GM23338 (cell line): ENCODE measurements at regions not wholly inside any gene's neighbourhood (a gene's known extent, or its start where the extent isn't known, plus 50 kb on each side); places are given as distances from the start of the nearest gene placed in this dataset.

Experiments
- ATAC-seq: fragments of 200-7000 bp; cut with Tn5 transposase; 3 replicates; pipeline ENCODE4 v1.9.1; 2020
- DNase-seq: peaks from one replicate; pipeline ENCODE4 v3.0.0-alpha.2; 2015; ENCODE audit warnings: low spot score
- H2AFZ ChIP-seq: fragments of 200-600 bp; sonication (generic); 2 replicates; pipeline ENCODE4 v1.8.0; 2016; ENCODE audit warnings: antibody characterized with exemption, mild to moderate bottlenecking, moderate library complexity
- H3F3A ChIP-seq: fragments of 200-600 bp; sonication (generic); replicated peaks from 2 replicates; pipeline ENCODE4 v1.8.0; 2017; ENCODE audit warnings: antibody characterized with exemption, mixed run types, low read depth
- H3K27ac ChIP-seq: fragments of 200-600 bp; sonication (generic); 2 replicates; pipeline ENCODE4 v1.6.1; 2016; ENCODE audit warnings: low read depth
- H3K27me3 ChIP-seq: fragments of 200-600 bp; sonication (generic); 2 replicates; pipeline ENCODE4 v1.8.0; 2016; ENCODE audit warnings: mild to moderate bottlenecking, mixed run types, moderate library complexity; ENCODE audit not compliant: insufficient read depth
- H3K36me3 ChIP-seq: fragments of 200-600 bp; sonication (generic); 2 replicates; pipeline ENCODE4 v1.8.0; 2016; ENCODE audit warnings: mild to moderate bottlenecking; ENCODE audit not compliant: insufficient read depth
- H3K4me1 ChIP-seq: fragments of 200-600 bp; sonication (generic); 2 replicates; pipeline ENCODE4 v1.8.0; 2016; ENCODE audit warnings: mild to moderate bottlenecking, moderate library complexity; ENCODE audit not compliant: insufficient read depth
- H3K4me2 ChIP-seq: fragments of 200-600 bp; sonication (generic); 2 replicates; pipeline ENCODE4 v1.7.1; 2017; ENCODE audit warnings: mixed run types
- H3K4me3 ChIP-seq: fragments of 200-600 bp; sonication (generic); 2 replicates; pipeline ENCODE4 v1.6.1; 2016; ENCODE audit warnings: mixed run types
- H3K79me2 ChIP-seq: fragments of 200-600 bp; sonication (generic); replicated peaks from 2 replicates; pipeline ENCODE4 v1.8.0; 2017; ENCODE audit warnings: mild to moderate bottlenecking; ENCODE audit not compliant: insufficient read depth
- H3K9me2 ChIP-seq: fragments of 200-600 bp; sonication (generic); 2 replicates; pipeline ENCODE4 v1.8.0; 2017; ENCODE audit not compliant: insufficient read depth
- H4K20me1 ChIP-seq: fragments of 200-600 bp; sonication (generic); replicated peaks from 2 replicates; pipeline ENCODE4 v1.8.0; 2017; ENCODE audit warnings: mild to moderate bottlenecking; ENCODE audit not compliant: insufficient read depth
- H3K27ac Mint-ChIP-seq: 2 replicates; pipeline ENCODE4 v1.8.0; 2020; ENCODE audit warnings: inconsistent platforms, mild to moderate bottlenecking, moderate library complexity, mixed read lengths
- H3K27me3 Mint-ChIP-seq: 3 replicates; pipeline ENCODE4 v1.8.0; 2022; ENCODE audit warnings: low read depth, mild to moderate bottlenecking, moderate library complexity, mixed read lengths, inconsistent platforms; ENCODE audit not compliant: insufficient read depth, poor library complexity
- H3K36me3 Mint-ChIP-seq: 3 replicates; pipeline ENCODE4 v1.8.0; 2021; ENCODE audit warnings: low read depth, mild to moderate bottlenecking, inconsistent platforms, moderate library complexity, mixed read lengths
- H3K4me1 Mint-ChIP-seq: 3 replicates; pipeline ENCODE4 v1.8.0; 2020; ENCODE audit warnings: mild to moderate bottlenecking, inconsistent platforms, mixed read lengths
- H3K4me3 Mint-ChIP-seq: 3 replicates; pipeline ENCODE4 v1.8.0; 2021; ENCODE audit warnings: moderate library complexity, mild to moderate bottlenecking, inconsistent platforms, mixed read lengths
- H3K9me3 Mint-ChIP-seq: 3 replicates; pipeline ENCODE4 v1.8.0; 2020; ENCODE audit warnings: moderate library complexity, mild to moderate bottlenecking, inconsistent platforms, mixed read lengths
- CREB1 ChIP-seq: fragments of 250-450 bp; sonication (Bioruptor Pico); IDR thresholded peaks from 2 replicates; pipeline ENCODE4 v1.5.0; 2020; ENCODE audit warnings: low read depth, mild to moderate bottlenecking, moderate library complexity
- CTCF ChIP-seq, 2 experiments: fragments of 200-600 bp in 1 of 2; sonication (generic) in 1 of 2; conservative IDR thresholded peaks; 2 replicates each; pipeline versions ENCODE4 v1.5.1 to v1.6.1; 2016 to 2017; ENCODE audit warnings: antibody characterized with exemption in 2 of 2, low read depth in 2 of 2, mild to moderate bottlenecking in 2 of 2, moderate library complexity in 1 of 2
- ETS1 ChIP-seq: IDR thresholded peaks from 2 replicates; pipeline ENCODE4 v1.6.1; 2016; ENCODE audit warnings: antibody characterized with exemption
- EZH2 ChIP-seq: fragments of 200-600 bp; sonication (generic); IDR thresholded peaks from one replicate; pipeline ENCODE4 v1.8.0; 2017; ENCODE audit warnings: antibody characterized with exemption, mild to moderate bottlenecking, low read depth; ENCODE audit not compliant: unreplicated experiment
- EZH2phosphoT487 ChIP-seq: fragments of 200-600 bp; sonication (generic); IDR thresholded peaks from one replicate; pipeline ENCODE4 v1.8.1; 2018; ENCODE audit warnings: antibody characterized with exemption; ENCODE audit not compliant: unreplicated experiment
- JUNB ChIP-seq: IDR thresholded peaks from one replicate; pipeline ENCODE4 v1.6.1; 2016; ENCODE audit warnings: antibody characterized with exemption; ENCODE audit not compliant: unreplicated experiment
- NANOG ChIP-seq: IDR thresholded peaks from 2 replicates; pipeline ENCODE4 v1.6.1; 2016; ENCODE audit warnings: antibody characterized with exemption, borderline replicate concordance
- POLR2AphosphoS5 ChIP-seq: IDR thresholded peaks from 2 replicates; pipeline ENCODE4 v1.6.1; 2016; ENCODE audit warnings: antibody characterized with exemption, low read depth
- REST ChIP-seq: IDR thresholded peaks from one replicate; pipeline ENCODE4 v1.6.1; 2018; ENCODE audit warnings: antibody characterized with exemption; ENCODE audit not compliant: unreplicated experiment
- STAT1 ChIP-seq: IDR thresholded peaks from one replicate; pipeline ENCODE4 v1.6.1; 2016; ENCODE audit warnings: antibody characterized with exemption; ENCODE audit not compliant: unreplicated experiment
- ZNF114 ChIP-seq: fragments of 250-450 bp; sonication (Bioruptor Pico); IDR thresholded peaks from 2 replicates; pipeline ENCODE4 v1.5.0; 2020; ENCODE audit warnings: mild to moderate bottlenecking, moderate library complexity
- ZNF331 ChIP-seq: fragments of 250-450 bp; sonication (Bioruptor Pico); IDR thresholded peaks from 2 replicates; pipeline ENCODE4 v1.5.0; 2020; ENCODE audit warnings: low read depth, mild to moderate bottlenecking, moderate library complexity
- ZNF462 ChIP-seq: fragments of 250-450 bp; sonication (Bioruptor Pico); IDR thresholded peaks from 2 replicates; pipeline ENCODE4 v1.5.0; 2020; ENCODE audit warnings: mild to moderate bottlenecking, moderate library complexity

- Mint-ChIP-seq H3K27ac (no peak overlapping the region), H3K36me3 (no peaks in the 10 kb centered on the region), H3K4me3 (no peak overlapping the region), H3K27me3 (peaks cover 5% of the 10 kb centered on the region), H3K4me1 (0 out of 3 replicates have a peak, but pooled peaks cover 6% of the 10 kb centered on the region), H3K9me3 (peaks cover 2% of the 10 kb centered on the region; the same call in 2 of the 3 replicates)
- H2AFZ ChIP-seq = no peak overlapping the region
- H3K4me1 ChIP-seq = no peaks in the 10 kb centered on the region; the same call in 1 of the 2 replicates
- H3K27ac ChIP-seq = no peak overlapping the region
- no peaks in the 10 kb centered on the region for H4K20me1 ChIP-seq
- H3F3A ChIP-seq = no peaks in the 10 kb centered on the region
- ATAC-seq (no peak), DNase-seq (no peak)
- no peaks in the 10 kb centered on the region for H3K36me3 ChIP-seq
- no peak overlapping the region for H3K4me2 ChIP-seq
- TF ChIP-seq NANOG (no peak), ZNF462 (CRISPR knock-in tag) (no peak), EZH2phosphoT487 (no peak), REST (no peak), CREB1 (no peak), STAT1 (no peak), ZNF331 (no peak), ZNF114 (CRISPR knock-in tag) (no peak), EZH2 (no peak), JUNB (no peak), ETS1 (no peak), CTCF (conservative IDR thresholded peaks at IDR 0.05; ENCODE audit: low read depth in 2 of 2) (no peak), POLR2AphosphoS5 (no peak)
- 0 out of 2 replicates have a peak, but pooled peaks cover 6% of the 10 kb centered on the region for H3K9me2 ChIP-seq
- no peak overlapping the region for H3K4me3 ChIP-seq
- H3K79me2 ChIP-seq = no peaks in the 10 kb centered on the region
- no peaks in the 10 kb centered on the region for H3K27me3 ChIP-seq
Measured at GRCh38 chr6:845566-845965, 152.6 kb upstream of the EXOC2 start.
